ENCODE measurements at regions not wholly inside any gene's neighbourhood (a gene's known extent, or its start where the extent isn't known, plus 50 kb on each side); places are given as distances from the start of the nearest gene placed in this dataset.

- no peak for TF ChIP-seq CTCF (IDR thresholded peaks at IDR 0.05; ENCODE audit: control extremely low read depth, extremely low read depth, low read depth, missing control alignments)
- DNase-seq (ENCODE audit: extremely low spot score) = no peak
- ChIA-PET CTCF (interaction anchor here (1.3 to 7.4 kb wide), 4 partner anchors 12 to 67 kb away, joined by 3 to 80 read pairs (median 40); no protein-coding TSS in a partner anchor), POLR2A (no interaction called here)
Measured at GRCh38 chr22:22044153-22044552, 61.6 kb upstream of the TOP3B start.

GRCh38 chr22:22043296-22044078 is 60.9 kb upstream of the TOP3B start:
- DNase-seq (ENCODE audit: extremely low spot score) = peak; percentile 67
- no peak for TF ChIP-seq CTCF (IDR thresholded peaks at IDR 0.05; ENCODE audit: control extremely low read depth, extremely low read depth, low read depth, missing control alignments)
- CTCF ChIA-PET = interaction anchor here (1.3 to 7.4 kb wide), 8 partner anchors 11 to 278 kb away, joined by 3 to 80 read pairs (median 4); no protein-coding TSS in a partner anchor
- POLR2A ChIA-PET = no interaction called here

- no peak for DNase-seq (ENCODE audit: extremely low spot score)
- TF ChIP-seq CTCF (IDR thresholded peaks at IDR 0.05; ENCODE audit: control extremely low read depth, extremely low read depth, low read depth, missing control alignments) = no peak
- CTCF ChIA-PET = interaction anchor here (1.1 to 7.4 kb wide), 9 partner anchors 11 to 279 kb away, joined by 3 to 80 read pairs (median 4); no protein-coding TSS in a partner anchor
- POLR2A ChIA-PET = no interaction called here
Measured at GRCh38 chr22:22042599-22043295, 60.2 kb upstream of the TOP3B start.

GRCh38 chr22:22042009-22042408 is 59.4 kb upstream of the TOP3B start:
- DNase-seq (ENCODE audit: extremely low spot score) = no peak
- no peak for TF ChIP-seq CTCF (IDR thresholded peaks at IDR 0.05; ENCODE audit: control extremely low read depth, extremely low read depth, low read depth, missing control alignments)
- ChIA-PET POLR2A (no interaction called here), CTCF (interaction anchor here (1.1 to 7.4 kb wide), 6 partner anchors 10 to 155 kb away, joined by 3 to 80 read pairs (median 8); no protein-coding TSS in a partner anchor)

- no peak for TF ChIP-seq CTCF (IDR thresholded peaks at IDR 0.05; ENCODE audit: control extremely low read depth, extremely low read depth, low read depth, missing control alignments)
- ChIA-PET CTCF (interaction anchor here (1.5 to 7.4 kb wide), 3 partner anchors 9 to 71 kb away, joined by 3 to 80 read pairs (median 68); no protein-coding TSS in a partner anchor), POLR2A (no interaction called here)
- DNase-seq (ENCODE audit: extremely low spot score) = no peak
Measured at GRCh38 chr22:22040908-22041307, 58.3 kb upstream of the TOP3B start.

GRCh38 chr22:22040472-22040871 is 57.9 kb upstream of the TOP3B start:
- ChIA-PET POLR2A (no interaction called here), CTCF (interaction anchor here (1.5 to 7.4 kb wide), 3 partner anchors 8 to 72 kb away, joined by 3 to 80 read pairs (median 68); no protein-coding TSS in a partner anchor)
- DNase-seq (ENCODE audit: extremely low spot score) = no peak
- no peak for TF ChIP-seq CTCF (IDR thresholded peaks at IDR 0.05; ENCODE audit: control extremely low read depth, extremely low read depth, low read depth, missing control alignments)
